ENCODE measurements at regions not wholly inside any gene's neighbourhood (a gene's known extent, or its start where the extent isn't known, plus 50 kb on each side); places are given as distances from the start of the nearest gene placed in this dataset.
A peak's percentile ranks its signal among the peaks of the same experiment; 100 is the strongest.

DNA sequence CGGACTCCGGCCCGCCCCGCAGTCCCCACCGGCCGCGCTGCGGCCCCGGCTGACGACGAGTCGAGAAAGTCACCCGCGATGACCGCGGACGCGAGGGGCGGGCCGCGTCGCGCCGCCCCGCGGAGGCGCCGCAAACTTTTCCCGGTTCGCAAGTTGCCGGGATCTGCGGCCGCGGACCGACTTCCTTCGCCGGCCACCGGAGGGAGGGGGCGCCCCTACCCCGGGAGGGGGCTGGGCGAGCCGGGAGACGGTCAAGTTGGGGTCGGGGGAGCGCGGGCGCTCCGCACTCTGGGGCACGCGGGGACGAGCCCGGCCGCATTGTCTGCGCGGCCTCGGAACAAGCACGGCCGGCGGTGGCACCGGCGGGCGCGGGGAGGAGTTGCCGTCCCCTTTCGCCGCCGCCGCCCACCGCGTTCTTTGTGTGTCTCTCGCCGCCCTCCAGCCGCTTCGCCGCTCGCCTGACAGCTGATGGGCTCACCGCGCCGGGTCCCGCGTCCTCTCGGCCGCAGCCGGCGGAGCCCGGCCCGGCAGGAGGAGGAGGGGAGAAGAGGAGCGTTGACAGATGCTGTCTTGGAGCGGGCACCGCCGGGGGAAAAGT lies 131.6 kb downstream of the OGFRL1 start (continued):
- TF ChIP-seq, protein P1, sequence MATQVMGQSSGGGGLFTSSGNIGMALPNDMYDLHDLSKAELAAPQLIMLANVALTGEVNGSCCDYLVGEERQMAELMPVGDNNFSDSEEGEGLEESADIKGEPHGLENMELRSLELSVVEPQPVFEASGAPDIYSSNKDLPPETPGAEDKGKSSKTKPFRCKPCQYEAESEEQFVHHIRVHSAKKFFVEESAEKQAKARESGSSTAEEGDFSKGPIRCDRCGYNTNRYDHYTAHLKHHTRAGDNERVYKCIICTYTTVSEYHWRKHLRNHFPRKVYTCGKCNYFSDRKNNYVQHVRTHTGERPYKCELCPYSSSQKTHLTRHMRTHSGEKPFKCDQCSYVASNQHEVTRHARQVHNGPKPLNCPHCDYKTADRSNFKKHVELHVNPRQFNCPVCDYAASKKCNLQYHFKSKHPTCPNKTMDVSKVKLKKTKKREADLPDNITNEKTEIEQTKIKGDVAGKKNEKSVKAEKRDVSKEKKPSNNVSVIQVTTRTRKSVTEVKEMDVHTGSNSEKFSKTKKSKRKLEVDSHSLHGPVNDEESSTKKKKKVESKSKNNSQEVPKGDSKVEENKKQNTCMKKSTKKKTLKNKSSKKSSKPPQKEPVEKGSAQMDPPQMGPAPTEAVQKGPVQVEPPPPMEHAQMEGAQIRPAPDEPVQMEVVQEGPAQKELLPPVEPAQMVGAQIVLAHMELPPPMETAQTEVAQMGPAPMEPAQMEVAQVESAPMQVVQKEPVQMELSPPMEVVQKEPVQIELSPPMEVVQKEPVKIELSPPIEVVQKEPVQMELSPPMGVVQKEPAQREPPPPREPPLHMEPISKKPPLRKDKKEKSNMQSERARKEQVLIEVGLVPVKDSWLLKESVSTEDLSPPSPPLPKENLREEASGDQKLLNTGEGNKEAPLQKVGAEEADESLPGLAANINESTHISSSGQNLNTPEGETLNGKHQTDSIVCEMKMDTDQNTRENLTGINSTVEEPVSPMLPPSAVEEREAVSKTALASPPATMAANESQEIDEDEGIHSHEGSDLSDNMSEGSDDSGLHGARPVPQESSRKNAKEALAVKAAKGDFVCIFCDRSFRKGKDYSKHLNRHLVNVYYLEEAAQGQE (tag by site-specific recombination; IDR thresholded peaks at IDR 0.05): 0 out of 2 replicates have a peak, but pooled peaks have one; percentile 12
- TF ChIP-seq, protein P2, sequence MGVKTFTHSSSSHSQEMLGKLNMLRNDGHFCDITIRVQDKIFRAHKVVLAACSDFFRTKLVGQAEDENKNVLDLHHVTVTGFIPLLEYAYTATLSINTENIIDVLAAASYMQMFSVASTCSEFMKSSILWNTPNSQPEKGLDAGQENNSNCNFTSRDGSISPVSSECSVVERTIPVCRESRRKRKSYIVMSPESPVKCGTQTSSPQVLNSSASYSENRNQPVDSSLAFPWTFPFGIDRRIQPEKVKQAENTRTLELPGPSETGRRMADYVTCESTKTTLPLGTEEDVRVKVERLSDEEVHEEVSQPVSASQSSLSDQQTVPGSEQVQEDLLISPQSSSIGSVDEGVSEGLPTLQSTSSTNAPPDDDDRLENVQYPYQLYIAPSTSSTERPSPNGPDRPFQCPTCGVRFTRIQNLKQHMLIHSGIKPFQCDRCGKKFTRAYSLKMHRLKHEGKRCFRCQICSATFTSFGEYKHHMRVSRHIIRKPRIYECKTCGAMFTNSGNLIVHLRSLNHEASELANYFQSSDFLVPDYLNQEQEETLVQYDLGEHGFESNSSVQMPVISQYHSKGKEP (tag by site-specific recombination; IDR thresholded peaks at IDR 0.05): peak; percentile 17; the same call in 1 of the 2 replicates
- TF ChIP-seq, protein P3, sequence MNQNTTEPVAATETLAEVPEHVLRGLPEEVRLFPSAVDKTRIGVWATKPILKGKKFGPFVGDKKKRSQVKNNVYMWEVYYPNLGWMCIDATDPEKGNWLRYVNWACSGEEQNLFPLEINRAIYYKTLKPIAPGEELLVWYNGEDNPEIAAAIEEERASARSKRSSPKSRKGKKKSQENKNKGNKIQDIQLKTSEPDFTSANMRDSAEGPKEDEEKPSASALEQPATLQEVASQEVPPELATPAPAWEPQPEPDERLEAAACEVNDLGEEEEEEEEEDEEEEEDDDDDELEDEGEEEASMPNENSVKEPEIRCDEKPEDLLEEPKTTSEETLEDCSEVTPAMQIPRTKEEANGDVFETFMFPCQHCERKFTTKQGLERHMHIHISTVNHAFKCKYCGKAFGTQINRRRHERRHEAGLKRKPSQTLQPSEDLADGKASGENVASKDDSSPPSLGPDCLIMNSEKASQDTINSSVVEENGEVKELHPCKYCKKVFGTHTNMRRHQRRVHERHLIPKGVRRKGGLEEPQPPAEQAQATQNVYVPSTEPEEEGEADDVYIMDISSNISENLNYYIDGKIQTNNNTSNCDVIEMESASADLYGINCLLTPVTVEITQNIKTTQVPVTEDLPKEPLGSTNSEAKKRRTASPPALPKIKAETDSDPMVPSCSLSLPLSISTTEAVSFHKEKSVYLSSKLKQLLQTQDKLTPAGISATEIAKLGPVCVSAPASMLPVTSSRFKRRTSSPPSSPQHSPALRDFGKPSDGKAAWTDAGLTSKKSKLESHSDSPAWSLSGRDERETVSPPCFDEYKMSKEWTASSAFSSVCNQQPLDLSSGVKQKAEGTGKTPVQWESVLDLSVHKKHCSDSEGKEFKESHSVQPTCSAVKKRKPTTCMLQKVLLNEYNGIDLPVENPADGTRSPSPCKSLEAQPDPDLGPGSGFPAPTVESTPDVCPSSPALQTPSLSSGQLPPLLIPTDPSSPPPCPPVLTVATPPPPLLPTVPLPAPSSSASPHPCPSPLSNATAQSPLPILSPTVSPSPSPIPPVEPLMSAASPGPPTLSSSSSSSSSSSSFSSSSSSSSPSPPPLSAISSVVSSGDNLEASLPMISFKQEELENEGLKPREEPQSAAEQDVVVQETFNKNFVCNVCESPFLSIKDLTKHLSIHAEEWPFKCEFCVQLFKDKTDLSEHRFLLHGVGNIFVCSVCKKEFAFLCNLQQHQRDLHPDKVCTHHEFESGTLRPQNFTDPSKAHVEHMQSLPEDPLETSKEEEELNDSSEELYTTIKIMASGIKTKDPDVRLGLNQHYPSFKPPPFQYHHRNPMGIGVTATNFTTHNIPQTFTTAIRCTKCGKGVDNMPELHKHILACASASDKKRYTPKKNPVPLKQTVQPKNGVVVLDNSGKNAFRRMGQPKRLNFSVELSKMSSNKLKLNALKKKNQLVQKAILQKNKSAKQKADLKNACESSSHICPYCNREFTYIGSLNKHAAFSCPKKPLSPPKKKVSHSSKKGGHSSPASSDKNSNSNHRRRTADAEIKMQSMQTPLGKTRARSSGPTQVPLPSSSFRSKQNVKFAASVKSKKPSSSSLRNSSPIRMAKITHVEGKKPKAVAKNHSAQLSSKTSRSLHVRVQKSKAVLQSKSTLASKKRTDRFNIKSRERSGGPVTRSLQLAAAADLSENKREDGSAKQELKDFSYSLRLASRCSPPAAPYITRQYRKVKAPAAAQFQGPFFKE (tag by site-specific recombination; IDR thresholded peaks at IDR 0.05; ENCODE audit: borderline replicate concordance): no peak
- TF ChIP-seq, protein P4, sequence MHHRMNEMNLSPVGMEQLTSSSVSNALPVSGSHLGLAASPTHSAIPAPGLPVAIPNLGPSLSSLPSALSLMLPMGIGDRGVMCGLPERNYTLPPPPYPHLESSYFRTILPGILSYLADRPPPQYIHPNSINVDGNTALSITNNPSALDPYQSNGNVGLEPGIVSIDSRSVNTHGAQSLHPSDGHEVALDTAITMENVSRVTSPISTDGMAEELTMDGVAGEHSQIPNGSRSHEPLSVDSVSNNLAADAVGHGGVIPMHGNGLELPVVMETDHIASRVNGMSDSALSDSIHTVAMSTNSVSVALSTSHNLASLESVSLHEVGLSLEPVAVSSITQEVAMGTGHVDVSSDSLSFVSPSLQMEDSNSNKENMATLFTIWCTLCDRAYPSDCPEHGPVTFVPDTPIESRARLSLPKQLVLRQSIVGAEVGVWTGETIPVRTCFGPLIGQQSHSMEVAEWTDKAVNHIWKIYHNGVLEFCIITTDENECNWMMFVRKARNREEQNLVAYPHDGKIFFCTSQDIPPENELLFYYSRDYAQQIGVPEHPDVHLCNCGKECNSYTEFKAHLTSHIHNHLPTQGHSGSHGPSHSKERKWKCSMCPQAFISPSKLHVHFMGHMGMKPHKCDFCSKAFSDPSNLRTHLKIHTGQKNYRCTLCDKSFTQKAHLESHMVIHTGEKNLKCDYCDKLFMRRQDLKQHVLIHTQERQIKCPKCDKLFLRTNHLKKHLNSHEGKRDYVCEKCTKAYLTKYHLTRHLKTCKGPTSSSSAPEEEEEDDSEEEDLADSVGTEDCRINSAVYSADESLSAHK (tag by site-specific recombination; IDR thresholded peaks at IDR 0.05): peak; percentile 33; the same call in 1 of the 2 replicates
- TF ChIP-seq ZNF521 (tag by site-specific recombination; IDR thresholded peaks at IDR 0.05): no peak

DNA sequence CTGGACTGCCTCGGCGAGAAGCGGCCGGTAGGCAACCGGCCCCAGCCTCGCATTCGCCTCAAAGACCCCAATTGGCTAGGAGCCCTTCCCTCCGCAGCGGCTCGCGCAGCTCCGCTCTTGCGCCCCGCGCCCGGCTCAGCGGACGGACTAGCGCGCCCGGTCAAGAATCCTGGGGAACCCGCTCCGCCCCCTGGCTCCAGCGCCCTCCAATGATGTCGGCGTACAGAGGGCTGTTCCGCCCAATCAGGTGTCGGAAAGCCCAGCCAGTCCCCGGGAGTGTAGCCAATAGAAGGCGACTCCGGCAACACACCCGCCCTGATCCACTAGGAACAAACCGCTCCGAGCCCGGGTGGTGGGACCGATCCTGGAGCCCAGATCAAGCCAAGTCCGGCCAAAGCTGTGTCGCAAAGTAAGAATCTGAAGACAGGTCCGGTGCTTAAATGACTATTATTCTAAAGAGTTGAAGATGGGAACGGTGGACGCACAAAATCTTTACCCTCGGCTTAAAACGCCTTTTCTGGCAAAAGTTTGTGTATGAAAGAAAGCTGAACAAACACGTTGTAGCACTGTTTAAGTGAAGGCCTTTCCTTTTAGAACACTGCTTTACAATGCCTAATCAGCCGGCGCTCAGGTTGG lies 132.2 kb downstream of the OGFRL1 start:
- POLR2A ChIA-PET: interaction anchor here (1.0 to 2.1 kb wide), 8 partner anchors 10 to 111 kb away, joined by 3 to 11 read pairs (median 4); no protein-coding TSS in a partner anchor
- CTCF ChIA-PET: interaction anchor here (0.6 to 0.9 kb wide), 3 partner anchors 13 to 900 kb away, joined by 3 to 4 read pairs (median 4); no protein-coding TSS in a partner anchor
- peak overlapping the region; percentile 69 for H3K4me3 ChIP-seq (ENCODE audit: low read depth, low read length)
- 0 out of 2 replicates have a peak, but pooled peaks have one; percentile 8 for TF ChIP-seq GLIS1 (tag by site-specific recombination; IDR thresholded peaks at IDR 0.05)
- peak; percentile 96 for TF ChIP-seq KLF10 (tag by site-specific recombination; IDR thresholded peaks at IDR 0.05)
- peak; percentile 96 for TF ChIP-seq ZBTB8A (tag by site-specific recombination; IDR thresholded peaks at IDR 0.05)
- TF ChIP-seq ZNF341 (tag by site-specific recombination; IDR thresholded peaks at IDR 0.05; ENCODE audit: low read depth): peak; percentile 72; the same call in 1 of the 2 replicates
- TF ChIP-seq, protein P5, sequence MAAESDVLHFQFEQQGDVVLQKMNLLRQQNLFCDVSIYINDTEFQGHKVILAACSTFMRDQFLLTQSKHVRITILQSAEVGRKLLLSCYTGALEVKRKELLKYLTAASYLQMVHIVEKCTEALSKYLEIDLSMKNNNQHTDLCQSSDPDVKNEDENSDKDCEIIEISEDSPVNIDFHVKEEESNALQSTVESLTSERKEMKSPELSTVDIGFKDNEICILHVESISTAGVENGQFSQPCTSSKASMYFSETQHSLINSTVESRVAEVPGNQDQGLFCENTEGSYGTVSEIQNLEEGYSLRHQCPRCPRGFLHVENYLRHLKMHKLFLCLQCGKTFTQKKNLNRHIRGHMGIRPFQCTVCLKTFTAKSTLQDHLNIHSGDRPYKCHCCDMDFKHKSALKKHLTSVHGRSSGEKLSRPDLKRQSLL (tag by site-specific recombination; IDR thresholded peaks at IDR 0.05): peak; percentile 99
- no peak for TF ChIP-seq ZNF777 (tag by site-specific recombination; IDR thresholded peaks at IDR 0.05; ENCODE audit: borderline replicate concordance)
- TF ChIP-seq, protein P6, sequence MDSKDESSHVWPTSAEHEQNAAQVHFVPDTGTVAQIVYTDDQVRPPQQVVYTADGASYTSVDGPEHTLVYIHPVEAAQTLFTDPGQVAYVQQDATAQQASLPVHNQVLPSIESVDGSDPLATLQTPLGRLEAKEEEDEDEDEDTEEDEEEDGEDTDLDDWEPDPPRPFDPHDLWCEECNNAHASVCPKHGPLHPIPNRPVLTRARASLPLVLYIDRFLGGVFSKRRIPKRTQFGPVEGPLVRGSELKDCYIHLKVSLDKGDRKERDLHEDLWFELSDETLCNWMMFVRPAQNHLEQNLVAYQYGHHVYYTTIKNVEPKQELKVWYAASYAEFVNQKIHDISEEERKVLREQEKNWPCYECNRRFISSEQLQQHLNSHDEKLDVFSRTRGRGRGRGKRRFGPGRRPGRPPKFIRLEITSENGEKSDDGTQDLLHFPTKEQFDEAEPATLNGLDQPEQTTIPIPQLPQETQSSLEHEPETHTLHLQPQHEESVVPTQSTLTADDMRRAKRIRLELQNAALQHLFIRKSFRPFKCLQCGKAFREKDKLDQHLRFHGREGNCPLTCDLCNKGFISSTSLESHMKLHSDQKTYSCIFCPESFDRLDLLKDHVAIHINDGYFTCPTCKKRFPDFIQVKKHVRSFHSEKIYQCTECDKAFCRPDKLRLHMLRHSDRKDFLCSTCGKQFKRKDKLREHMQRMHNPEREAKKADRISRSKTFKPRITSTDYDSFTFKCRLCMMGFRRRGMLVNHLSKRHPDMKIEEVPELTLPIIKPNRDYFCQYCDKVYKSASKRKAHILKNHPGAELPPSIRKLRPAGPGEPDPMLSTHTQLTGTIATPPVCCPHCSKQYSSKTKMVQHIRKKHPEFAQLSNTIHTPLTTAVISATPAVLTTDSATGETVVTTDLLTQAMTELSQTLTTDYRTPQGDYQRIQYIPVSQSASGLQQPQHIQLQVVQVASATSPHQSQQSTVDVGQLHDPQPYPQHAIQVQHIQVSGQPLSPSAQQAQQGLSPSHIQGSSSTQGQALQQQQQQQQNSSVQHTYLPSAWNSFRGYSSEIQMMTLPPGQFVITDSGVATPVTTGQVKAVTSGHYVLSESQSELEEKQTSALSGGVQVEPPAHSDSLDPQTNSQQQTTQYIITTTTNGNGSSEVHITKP (tag by site-specific recombination; IDR thresholded peaks at IDR 0.05): peak; percentile 55

More for the DNA sequence above, 132.2 kb downstream of the OGFRL1 start:
- peak overlapping the region; percentile 86 for H3K27ac ChIP-seq (ENCODE audit: extremely low read depth, low read depth, low read length)
- H3K9me3 ChIP-seq (ENCODE audit: control insufficient read depth, insufficient read depth, low read depth, low read length): no peaks in the 10 kb centered on the region
- H3K36me3 ChIP-seq (ENCODE audit: control insufficient read depth in 2 of 2, insufficient read depth in 1 of 2, low read length in 2 of 2): peaks cover 5 to 14% of the 10 kb centered on the region in 2 experiments; a peak in 2 of 3 replicates
- peaks cover 9% of the 10 kb centered on the region; the same call in 1 of the 2 replicates for H3K4me1 ChIP-seq (ENCODE audit: control insufficient read depth, insufficient read depth, low read length)
